ENCODE measurements at regions not wholly inside any gene's neighbourhood (a gene's known extent, or its start where the extent isn't known, plus 50 kb on each side); places are given as distances from the start of the nearest gene placed in this dataset.

DNA sequence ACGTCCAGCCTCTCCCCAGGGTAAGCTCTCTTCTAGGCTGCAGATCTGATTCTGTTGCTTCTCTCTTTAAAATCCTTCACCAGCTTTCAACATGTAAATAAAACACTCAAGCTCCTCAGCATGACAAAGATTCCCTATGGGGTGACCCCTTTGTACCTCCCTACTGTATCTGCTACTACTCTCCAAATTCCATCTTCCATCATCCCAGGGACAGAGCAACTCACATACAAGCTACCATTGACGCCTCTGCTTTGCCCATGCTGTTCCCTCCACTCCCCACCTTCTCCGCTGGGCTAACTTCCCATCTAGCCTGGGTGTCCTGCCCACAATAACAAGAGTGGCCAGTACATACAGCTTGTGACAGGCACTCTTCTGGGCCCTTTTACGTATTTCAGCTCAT is 207.5 kb upstream of the ZBED5 start:
- Histone ChIP-seq H3K4me1 (ENCODE audit: control insufficient read depth in 1 of 2, insufficient read depth in 2 of 2, low read length in 2 of 2) (no peaks in the 10 kb centered on the region), H3K9me3 (ENCODE audit: control insufficient read depth in 1 of 2, low read length in 2 of 2) (no peaks in the 10 kb centered on the region), H3K27ac (ENCODE audit: low read length) (no peak overlapping the region), H3K36me3 (ENCODE audit: control insufficient read depth in 1 of 2, insufficient read depth in 2 of 2, low read length in 2 of 2) (no peaks in the 10 kb centered on the region), H3K27me3 (ENCODE audit: low read depth, low read length) (no peaks in the 10 kb centered on the region), H3K4me3 (ENCODE audit: low read depth in 1 of 2, low read length in 2 of 2) (no peak overlapping the region)

GRCh38 chr11:11057472-11057854 is 199.6 kb upstream of the ZBED5 start:
- H3K27me3 ChIP-seq (ENCODE audit: low read depth, low read length) = no peaks in the 10 kb centered on the region
- peaks cover 0 to 8% of the 10 kb centered on the region in 2 donors for H3K4me1 ChIP-seq (ENCODE audit: control insufficient read depth in 1 of 2, insufficient read depth in 2 of 2, low read length in 2 of 2)
- H3K4me3 ChIP-seq (ENCODE audit: low read depth in 1 of 2, low read length in 2 of 2) = peak overlapping the region in 1 of 2 donors; percentile 6
- H3K9me3 ChIP-seq (ENCODE audit: control insufficient read depth in 1 of 2, low read length in 2 of 2) = peaks cover 3 to 11% of the 10 kb centered on the region in 2 donors
- H3K27ac ChIP-seq (ENCODE audit: low read length) = no peak overlapping the region
- no peaks in the 10 kb centered on the region for H3K36me3 ChIP-seq (ENCODE audit: control insufficient read depth in 1 of 2, insufficient read depth in 2 of 2, low read length in 2 of 2)

GRCh38 chr11:11056749-11057471 is 199.1 kb upstream of the ZBED5 start:
- Histone ChIP-seq H3K27ac (ENCODE audit: low read length) (no peak overlapping the region), H3K36me3 (ENCODE audit: control insufficient read depth in 1 of 2, insufficient read depth in 2 of 2, low read length in 2 of 2) (no peaks in the 10 kb centered on the region), H3K4me3 (ENCODE audit: low read depth in 1 of 2, low read length in 2 of 2) (peak overlapping the region in 1 of 2 donors; percentile 6), H3K9me3 (ENCODE audit: control insufficient read depth in 1 of 2, low read length in 2 of 2) (peaks cover 3 to 11% of the 10 kb centered on the region in 2 donors), H3K4me1 (ENCODE audit: control insufficient read depth in 1 of 2, insufficient read depth in 2 of 2, low read length in 2 of 2) (peaks cover 0 to 8% of the 10 kb centered on the region in 2 donors), H3K27me3 (ENCODE audit: low read depth, low read length) (no peaks in the 10 kb centered on the region)

- Histone ChIP-seq H3K4me1 (ENCODE audit: control insufficient read depth in 1 of 2, insufficient read depth in 2 of 2, low read length in 2 of 2) (peaks cover 0 to 8% of the 10 kb centered on the region in 2 donors), H3K27ac (ENCODE audit: low read length) (no peak overlapping the region), H3K9me3 (ENCODE audit: control insufficient read depth in 1 of 2, low read length in 2 of 2) (peaks cover 3 to 11% of the 10 kb centered on the region in 2 donors), H3K27me3 (ENCODE audit: low read depth, low read length) (no peaks in the 10 kb centered on the region), H3K36me3 (ENCODE audit: control insufficient read depth in 1 of 2, insufficient read depth in 2 of 2, low read length in 2 of 2) (no peaks in the 10 kb centered on the region), H3K4me3 (ENCODE audit: low read depth in 1 of 2, low read length in 2 of 2) (peak overlapping the region in 1 of 2 donors; percentile 17)
These were observed 198.5 kb upstream of the ZBED5 start for GRCh38 chr11:11056316-11056715.

DNA sequence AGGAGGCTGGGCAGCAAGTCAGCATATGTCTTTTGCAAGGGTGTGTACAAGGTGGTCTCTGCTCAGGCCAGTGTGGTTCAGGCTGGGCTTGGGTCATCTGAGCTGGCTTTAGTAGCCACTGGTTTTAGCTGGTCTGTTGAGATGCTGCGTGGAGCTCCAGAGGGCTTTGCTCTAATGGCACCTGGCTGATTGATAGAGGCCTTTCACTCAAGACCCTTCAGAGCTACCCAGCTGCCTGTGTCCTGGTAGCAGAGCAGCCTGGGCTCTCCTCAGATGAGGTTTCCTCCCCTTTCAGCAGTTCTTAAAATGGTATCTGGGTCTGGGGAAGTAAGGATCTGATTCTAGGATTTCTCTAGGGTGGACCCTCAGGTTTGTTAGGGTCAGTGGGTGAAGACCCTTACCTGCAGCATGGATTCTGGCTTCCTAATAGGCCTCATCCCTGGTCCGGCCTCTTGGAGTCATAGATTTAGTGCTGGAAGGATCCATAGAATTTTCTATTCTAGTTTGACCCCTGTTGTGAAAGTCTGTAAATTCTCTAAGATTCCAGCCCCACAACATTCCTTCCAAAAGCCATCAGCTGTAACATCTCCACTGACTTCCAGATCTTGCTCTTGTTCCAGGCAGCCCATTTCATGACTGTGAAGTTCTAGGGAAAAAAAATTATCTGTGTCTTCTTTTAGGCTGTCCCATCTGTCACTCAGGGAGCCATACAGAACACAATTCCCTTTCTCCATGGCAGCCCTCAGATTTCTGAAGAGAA is 190.2 kb upstream of the ZBED5 start:
- no peak overlapping the region for H3K4me3 ChIP-seq (ENCODE audit: low read depth in 1 of 2, low read length in 2 of 2)
- no peaks in the 10 kb centered on the region for H3K9me3 ChIP-seq (ENCODE audit: control insufficient read depth in 1 of 2, low read length in 2 of 2)
- no peaks in the 10 kb centered on the region for H3K27me3 ChIP-seq (ENCODE audit: low read depth, low read length)
- H3K36me3 ChIP-seq (ENCODE audit: control insufficient read depth in 1 of 2, insufficient read depth in 2 of 2, low read length in 2 of 2) = no peaks in the 10 kb centered on the region
- no peaks in the 10 kb centered on the region for H3K4me1 ChIP-seq (ENCODE audit: control insufficient read depth in 1 of 2, insufficient read depth in 2 of 2, low read length in 2 of 2)
- H3K27ac ChIP-seq (ENCODE audit: low read length) = no peak overlapping the region

GRCh38 chr11:11046781-11047180 is 188.9 kb upstream of the ZBED5 start:
- H3K27me3 ChIP-seq (ENCODE audit: low read depth, low read length) = no peaks in the 10 kb centered on the region
- no peak overlapping the region for H3K27ac ChIP-seq (ENCODE audit: low read length)
- no peak overlapping the region for H3K4me3 ChIP-seq (ENCODE audit: low read depth in 1 of 2, low read length in 2 of 2)
- H3K4me1 ChIP-seq (ENCODE audit: control insufficient read depth in 1 of 2, insufficient read depth in 2 of 2, low read length in 2 of 2) = no peaks in the 10 kb centered on the region
- H3K9me3 ChIP-seq (ENCODE audit: control insufficient read depth in 1 of 2, low read length in 2 of 2) = no peaks in the 10 kb centered on the region
- no peaks in the 10 kb centered on the region for H3K36me3 ChIP-seq (ENCODE audit: control insufficient read depth in 1 of 2, insufficient read depth in 2 of 2, low read length in 2 of 2)

- H3K9me3 ChIP-seq (ENCODE audit: control insufficient read depth in 1 of 2, low read length in 2 of 2) = no peaks in the 10 kb centered on the region
- no peak overlapping the region for H3K4me3 ChIP-seq (ENCODE audit: low read depth in 1 of 2, low read length in 2 of 2)
- H3K4me1 ChIP-seq (ENCODE audit: control insufficient read depth in 1 of 2, insufficient read depth in 2 of 2, low read length in 2 of 2) = no peaks in the 10 kb centered on the region
- H3K27me3 ChIP-seq (ENCODE audit: low read depth, low read length) = no peaks in the 10 kb centered on the region
- no peaks in the 10 kb centered on the region for H3K36me3 ChIP-seq (ENCODE audit: control insufficient read depth in 1 of 2, insufficient read depth in 2 of 2, low read length in 2 of 2)
- no peak overlapping the region for H3K27ac ChIP-seq (ENCODE audit: low read length)
These were observed 187.5 kb upstream of the ZBED5 start for GRCh38 chr11:11045156-11045930.

DNA sequence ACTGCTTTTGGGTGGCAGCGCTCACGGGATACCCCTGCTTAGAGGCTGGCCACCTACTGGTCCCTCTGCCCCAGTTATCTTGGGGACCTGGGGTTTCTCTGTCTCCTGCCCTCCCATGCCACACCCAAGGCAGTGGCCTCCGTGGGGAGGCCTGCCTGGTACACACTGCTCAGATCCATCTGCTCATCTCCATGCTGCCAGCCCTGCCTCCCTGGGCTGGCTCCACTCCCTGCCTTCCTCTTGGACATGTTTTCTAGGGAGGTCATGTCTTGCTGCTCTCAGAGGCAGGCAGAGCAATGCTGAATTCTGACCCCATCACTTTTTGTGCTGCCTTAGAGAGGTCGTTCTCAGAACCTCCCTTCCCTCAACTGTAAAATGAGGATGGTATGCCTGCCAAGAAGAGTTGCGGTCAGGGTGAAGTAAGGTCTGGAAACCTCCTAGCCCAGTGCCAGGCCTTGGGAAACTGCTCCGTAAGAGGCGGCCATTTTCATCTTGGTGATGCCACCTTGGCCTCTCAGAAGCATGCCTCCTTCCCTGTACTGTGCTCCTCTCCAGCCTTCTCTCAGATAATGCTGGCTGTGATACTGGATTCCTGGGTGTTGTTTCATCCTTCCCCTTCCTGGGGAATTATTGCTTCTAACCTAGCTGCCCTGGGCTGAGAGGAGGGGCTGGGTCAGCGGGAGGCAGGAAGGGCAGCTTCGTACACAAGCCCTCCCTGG is 186.4 kb upstream of the ZBED5 start:
- H3K36me3 ChIP-seq (ENCODE audit: control insufficient read depth in 1 of 2, insufficient read depth in 2 of 2, low read length in 2 of 2) = no peaks in the 10 kb centered on the region
- H3K4me1 ChIP-seq (ENCODE audit: control insufficient read depth in 1 of 2, insufficient read depth in 2 of 2, low read length in 2 of 2) = peaks cover 0 to 6% of the 10 kb centered on the region in 2 donors
- H3K9me3 ChIP-seq (ENCODE audit: control insufficient read depth in 1 of 2, low read length in 2 of 2) = no peaks in the 10 kb centered on the region
- no peak overlapping the region for H3K4me3 ChIP-seq (ENCODE audit: low read depth in 1 of 2, low read length in 2 of 2)
- no peaks in the 10 kb centered on the region for H3K27me3 ChIP-seq (ENCODE audit: low read depth, low read length)
- H3K27ac ChIP-seq (ENCODE audit: low read length) = no peak overlapping the region

GRCh38 chr11:11043721-11044120 is 185.9 kb upstream of the ZBED5 start:
- no peaks in the 10 kb centered on the region for H3K27me3 ChIP-seq (ENCODE audit: low read depth, low read length)
- no peaks in the 10 kb centered on the region for H3K9me3 ChIP-seq (ENCODE audit: control insufficient read depth in 1 of 2, low read length in 2 of 2)
- H3K36me3 ChIP-seq (ENCODE audit: control insufficient read depth in 1 of 2, insufficient read depth in 2 of 2, low read length in 2 of 2) = no peaks in the 10 kb centered on the region
- peaks cover 0 to 11% of the 10 kb centered on the region in 2 donors for H3K4me1 ChIP-seq (ENCODE audit: control insufficient read depth in 1 of 2, insufficient read depth in 2 of 2, low read length in 2 of 2)
- no peak overlapping the region for H3K27ac ChIP-seq (ENCODE audit: low read length)
- no peak overlapping the region for H3K4me3 ChIP-seq (ENCODE audit: low read depth in 1 of 2, low read length in 2 of 2)

DNA sequence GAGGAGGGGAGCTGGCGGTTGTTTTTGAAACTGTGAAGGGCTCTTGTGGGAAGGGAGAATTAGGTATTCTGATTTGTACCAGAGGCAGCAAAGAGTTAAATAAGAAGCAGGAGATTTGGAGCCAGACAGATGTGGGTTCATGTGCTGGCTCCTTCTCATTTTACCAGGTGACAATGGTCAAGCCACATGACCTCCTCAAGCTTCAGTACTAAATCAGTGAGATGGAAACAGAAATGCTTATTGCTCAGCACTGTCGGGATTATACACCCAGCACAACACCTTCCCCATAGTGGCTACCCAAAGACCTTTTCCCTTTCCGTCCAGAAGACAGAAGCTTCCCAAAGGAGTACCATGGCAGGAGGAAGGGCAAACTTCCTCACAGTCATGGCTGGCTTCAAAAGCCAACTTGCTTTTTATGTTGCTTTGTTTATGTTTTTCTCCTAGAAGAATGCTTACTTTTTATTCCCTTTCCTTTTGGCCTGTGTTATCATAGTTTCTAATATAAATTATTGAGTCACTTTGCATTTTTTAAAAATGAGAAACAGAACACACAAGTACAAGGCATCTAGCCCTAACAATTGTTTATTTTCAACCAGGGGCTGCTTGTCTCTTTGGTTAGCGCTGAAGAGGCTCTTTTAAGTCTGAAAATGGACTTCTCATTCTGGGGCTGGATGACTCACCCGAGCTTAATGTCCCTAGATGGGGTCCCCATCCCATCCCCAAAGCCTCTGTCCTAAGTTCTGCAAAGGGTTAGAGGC is 181.5 kb upstream of the ZBED5 start:
- H3K4me1 ChIP-seq (ENCODE audit: control insufficient read depth in 1 of 2, insufficient read depth in 2 of 2, low read length in 2 of 2) = peaks cover 5 to 28% of the 10 kb centered on the region in 2 donors
- H3K36me3 ChIP-seq (ENCODE audit: control insufficient read depth in 1 of 2, insufficient read depth in 2 of 2, low read length in 2 of 2) = no peaks in the 10 kb centered on the region
- no peak overlapping the region for H3K27ac ChIP-seq (ENCODE audit: low read length)
- no peaks in the 10 kb centered on the region for H3K27me3 ChIP-seq (ENCODE audit: low read depth, low read length)
- no peaks in the 10 kb centered on the region for H3K9me3 ChIP-seq (ENCODE audit: control insufficient read depth in 1 of 2, low read length in 2 of 2)
- no peak overlapping the region for H3K4me3 ChIP-seq (ENCODE audit: low read depth in 1 of 2, low read length in 2 of 2)

Data from muscle layer of duodenum (tissue), 2 donors.